ENCODE measurements at regions not wholly inside any gene's neighbourhood (a gene's known extent, or its start where the extent isn't known, plus 50 kb on each side); places are given as distances from the start of the nearest gene placed in this dataset.

DNA sequence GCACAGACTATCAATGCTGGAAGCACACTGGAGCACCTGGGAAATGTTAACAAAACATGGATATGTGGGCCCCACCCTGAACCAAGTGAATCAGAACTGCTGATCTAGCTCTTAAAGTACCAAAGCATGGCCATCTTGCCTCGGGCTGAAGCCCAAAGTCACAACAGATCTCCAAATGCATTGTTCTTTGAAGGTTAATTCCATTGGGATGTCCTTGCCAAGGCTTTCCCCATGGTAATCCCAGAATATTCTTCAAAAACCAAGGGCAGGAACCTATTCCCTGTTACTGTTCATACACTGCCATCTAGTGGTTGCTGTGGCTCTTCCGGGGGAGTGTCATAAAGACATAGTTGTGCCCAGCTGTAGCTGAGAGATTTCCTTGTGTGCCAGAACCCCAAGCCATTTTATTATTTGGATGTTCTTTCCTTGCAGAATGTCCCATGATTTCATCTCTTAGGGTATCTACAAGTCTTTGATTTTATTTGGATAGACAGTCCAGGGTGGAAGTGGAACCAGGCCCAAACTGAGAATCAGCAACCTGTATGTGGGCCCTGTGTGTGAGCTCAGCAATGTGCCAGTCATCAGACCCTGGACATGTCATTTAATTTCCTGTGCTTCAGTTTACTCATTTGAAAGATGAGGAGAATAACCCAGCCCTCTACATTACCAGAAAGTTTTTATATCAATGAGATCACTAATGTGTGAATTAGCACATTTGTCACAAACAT is 290.0 kb downstream of the ACTL7B start:
- Histone ChIP-seq H3K27ac (ENCODE audit: low read depth in 1 of 2, low read length in 2 of 2) (no peak overlapping the region), H3K9me3 (ENCODE audit: control insufficient read depth, low read length) (no peaks in the 10 kb centered on the region), H3K27me3 (ENCODE audit: control insufficient read depth in 1 of 2, insufficient read depth in 2 of 2, low read length in 1 of 2) (no peaks in the 10 kb centered on the region), H3K4me1 (ENCODE audit: control insufficient read depth in 1 of 2, insufficient read depth in 2 of 2, low read length in 2 of 2) (no peaks in the 10 kb centered on the region), H3K4me3 (ENCODE audit: low read length in 2 of 2) (no peak overlapping the region), H3K36me3 (ENCODE audit: control insufficient read depth in 1 of 2, insufficient read depth in 2 of 2, low read length in 1 of 2) (no peaks in the 10 kb centered on the region)
- 5 to 8% methylated on average over 2 of the region's 2 CpGs for WGBS, 2 donors
- ATAC-seq (ENCODE audit: low FRiP score) (peak; percentile 89), DNase-seq (peak in 1 of 2 donors; percentile 53)
- intact Hi-C loops (cut with DNase I): loop anchor here (1.0 to 10.0 kb wide), 6 partner anchors 151 to 1101 kb away; partner anchors contain the start of gene KLF4 (in 1 of the 2)

DNA sequence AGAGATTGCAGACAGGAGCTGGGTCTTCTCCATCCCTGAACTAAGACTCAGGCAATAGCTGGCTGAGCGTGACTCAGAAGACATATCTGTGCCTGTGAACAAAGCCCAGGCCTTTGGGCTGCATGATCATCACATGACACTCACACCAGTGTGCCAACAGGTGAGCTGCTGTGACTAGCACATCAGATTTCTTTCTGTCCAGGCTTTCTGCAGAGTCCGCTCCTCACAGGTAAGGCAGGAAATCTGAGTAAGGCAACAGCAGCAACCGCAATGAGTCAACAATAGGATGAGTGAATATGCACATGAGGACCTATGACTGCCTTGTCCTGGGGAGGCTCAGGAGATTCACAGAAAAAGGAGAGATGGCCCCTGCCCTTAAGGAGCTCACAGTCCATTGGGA is 293.6 kb downstream of the ACTL7B start:
- DNase-seq (no peak), ATAC-seq (ENCODE audit: low FRiP score) (no peak)
- intact Hi-C loops (cut with DNase I): loop anchor here (5.0 to 10.0 kb wide), 3 partner anchors 145 to 203 kb away; no protein-coding TSS in a partner anchor

DNA sequence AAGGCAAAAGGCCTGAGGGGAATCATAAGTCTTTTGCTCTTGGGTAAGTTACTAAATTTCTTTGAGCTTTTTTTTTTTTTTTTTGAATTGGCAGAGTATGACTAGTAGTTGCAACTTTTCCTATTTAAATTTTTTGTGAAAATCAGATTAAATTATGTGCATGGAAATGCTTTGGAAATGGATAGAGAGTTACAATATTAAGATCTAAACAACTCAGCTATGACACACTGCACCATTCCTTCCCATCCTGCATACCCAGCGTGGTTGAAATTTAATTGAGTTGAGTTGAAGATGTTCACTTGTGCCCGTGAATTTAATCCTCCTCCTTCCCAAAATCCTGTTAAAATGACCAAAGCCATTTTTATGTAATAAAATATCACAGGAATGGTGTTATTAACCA is 296.4 kb downstream of the ACTL7B start:
- H3K9me3 ChIP-seq (ENCODE audit: control insufficient read depth, low read length): no peaks in the 10 kb centered on the region
- no peaks in the 10 kb centered on the region for H3K27me3 ChIP-seq (ENCODE audit: control insufficient read depth in 1 of 2, insufficient read depth in 2 of 2, low read length in 1 of 2)
- no peak overlapping the region for H3K27ac ChIP-seq (ENCODE audit: low read depth in 1 of 2, low read length in 2 of 2)
- H3K4me1 ChIP-seq (ENCODE audit: control insufficient read depth in 1 of 2, insufficient read depth in 2 of 2, low read length in 2 of 2): no peaks in the 10 kb centered on the region
- no peak overlapping the region for H3K4me3 ChIP-seq (ENCODE audit: low read length in 2 of 2)
- intact Hi-C loops (cut with DNase I): no loop called here
- DNase-seq (no peak), ATAC-seq (ENCODE audit: low FRiP score) (no peak)
- H3K36me3 ChIP-seq (ENCODE audit: control insufficient read depth in 1 of 2, insufficient read depth in 2 of 2, low read length in 1 of 2): no peaks in the 10 kb centered on the region
- 70 to 91% methylated on average over 2 of the region's 2 CpGs for WGBS, 2 donors

More for the DNA sequence above, 293.6 kb downstream of the ACTL7B start:
- H3K4me3 ChIP-seq (ENCODE audit: low read length in 2 of 2): no peak overlapping the region
- no peaks in the 10 kb centered on the region for H3K27me3 ChIP-seq (ENCODE audit: control insufficient read depth in 1 of 2, insufficient read depth in 2 of 2, low read length in 1 of 2)
- WGBS, 2 donors: 96% methylated on average over 3 of the region's 3 CpGs
- no peaks in the 10 kb centered on the region for H3K36me3 ChIP-seq (ENCODE audit: control insufficient read depth in 1 of 2, insufficient read depth in 2 of 2, low read length in 1 of 2)
- H3K27ac ChIP-seq (ENCODE audit: low read depth in 1 of 2, low read length in 2 of 2): no peak overlapping the region
- H3K4me1 ChIP-seq (ENCODE audit: control insufficient read depth in 1 of 2, insufficient read depth in 2 of 2, low read length in 2 of 2): no peaks in the 10 kb centered on the region
- H3K9me3 ChIP-seq (ENCODE audit: control insufficient read depth, low read length): no peaks in the 10 kb centered on the region

DNA sequence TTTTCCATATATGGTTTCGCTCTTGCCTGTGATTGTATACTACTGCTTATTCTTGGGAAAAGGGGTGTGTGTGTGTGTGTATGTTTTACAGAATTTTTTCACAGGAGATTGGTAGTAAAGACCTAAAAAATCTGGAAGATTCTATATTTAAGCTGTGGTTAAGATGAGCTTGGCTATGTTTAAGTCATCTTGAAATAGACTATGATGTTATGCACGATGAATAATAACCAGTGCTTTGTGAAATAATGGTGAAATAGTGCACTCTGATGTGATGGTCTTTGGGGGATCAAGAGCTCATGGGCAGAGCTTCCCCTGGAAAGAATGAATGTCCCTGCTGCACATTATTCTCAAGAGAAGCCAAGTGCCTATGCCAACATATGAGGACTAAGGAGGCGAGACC is 301.0 kb downstream of the ACTL7B start:
- Histone ChIP-seq H3K36me3 (ENCODE audit: control insufficient read depth in 1 of 2, insufficient read depth in 2 of 2, low read length in 1 of 2) (no peaks in the 10 kb centered on the region), H3K27ac (ENCODE audit: low read depth in 1 of 2, low read length in 2 of 2) (no peak overlapping the region), H3K4me1 (ENCODE audit: control insufficient read depth in 1 of 2, insufficient read depth in 2 of 2, low read length in 2 of 2) (no peaks in the 10 kb centered on the region), H3K4me3 (ENCODE audit: low read length in 2 of 2) (no peak overlapping the region), H3K27me3 (ENCODE audit: control insufficient read depth in 1 of 2, insufficient read depth in 2 of 2, low read length in 1 of 2) (no peaks in the 10 kb centered on the region), H3K9me3 (ENCODE audit: control insufficient read depth, low read length) (no peaks in the 10 kb centered on the region)
- ATAC-seq (ENCODE audit: low FRiP score): no peak
- intact Hi-C loops (cut with DNase I): no loop called here
- 91 to 94% methylated on average over 3 of the region's 3 CpGs for WGBS, 2 donors
- no peak for DNase-seq

DNA sequence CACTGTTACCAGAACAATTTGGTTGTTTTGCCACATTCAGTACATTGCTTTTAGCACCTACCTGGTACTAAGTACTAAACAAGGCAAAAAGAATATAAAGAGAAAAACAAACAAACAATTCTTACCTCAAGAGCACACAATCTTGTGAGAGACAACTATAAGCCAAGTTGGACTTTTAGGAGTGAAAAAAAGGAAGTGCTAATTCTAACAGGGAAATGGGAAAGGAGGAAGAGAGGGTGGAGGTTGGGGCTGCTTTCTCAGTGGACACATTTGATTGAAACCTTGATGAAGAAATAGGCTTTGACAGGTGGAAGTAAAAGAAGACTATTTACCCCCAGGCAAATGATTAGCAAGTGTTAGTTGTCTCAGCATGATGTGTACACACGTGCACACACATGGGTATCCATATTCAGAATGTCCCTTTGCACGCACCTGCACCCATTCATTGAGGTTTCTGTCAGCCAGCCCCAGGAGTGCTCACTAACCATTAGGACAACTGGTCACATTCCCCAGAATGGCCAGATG is 302.6 kb downstream of the ACTL7B start:
- ATAC-seq (ENCODE audit: low FRiP score) (no peak), DNase-seq (no peak)
- Histone ChIP-seq H3K27ac (ENCODE audit: low read depth in 1 of 2, low read length in 2 of 2) (no peak overlapping the region), H3K36me3 (ENCODE audit: control insufficient read depth in 1 of 2, insufficient read depth in 2 of 2, low read length in 1 of 2) (no peaks in the 10 kb centered on the region), H3K27me3 (ENCODE audit: control insufficient read depth in 1 of 2, insufficient read depth in 2 of 2, low read length in 1 of 2) (no peaks in the 10 kb centered on the region), H3K9me3 (ENCODE audit: control insufficient read depth, low read length) (no peaks in the 10 kb centered on the region), H3K4me3 (ENCODE audit: low read length in 2 of 2) (no peak overlapping the region), H3K4me1 (ENCODE audit: control insufficient read depth in 1 of 2, insufficient read depth in 2 of 2, low read length in 2 of 2) (no peaks in the 10 kb centered on the region)
- intact Hi-C loops (cut with DNase I): no loop called here
- WGBS, 2 donors: 95 to 98% methylated on average over 2 of the region's 2 CpGs

DNA sequence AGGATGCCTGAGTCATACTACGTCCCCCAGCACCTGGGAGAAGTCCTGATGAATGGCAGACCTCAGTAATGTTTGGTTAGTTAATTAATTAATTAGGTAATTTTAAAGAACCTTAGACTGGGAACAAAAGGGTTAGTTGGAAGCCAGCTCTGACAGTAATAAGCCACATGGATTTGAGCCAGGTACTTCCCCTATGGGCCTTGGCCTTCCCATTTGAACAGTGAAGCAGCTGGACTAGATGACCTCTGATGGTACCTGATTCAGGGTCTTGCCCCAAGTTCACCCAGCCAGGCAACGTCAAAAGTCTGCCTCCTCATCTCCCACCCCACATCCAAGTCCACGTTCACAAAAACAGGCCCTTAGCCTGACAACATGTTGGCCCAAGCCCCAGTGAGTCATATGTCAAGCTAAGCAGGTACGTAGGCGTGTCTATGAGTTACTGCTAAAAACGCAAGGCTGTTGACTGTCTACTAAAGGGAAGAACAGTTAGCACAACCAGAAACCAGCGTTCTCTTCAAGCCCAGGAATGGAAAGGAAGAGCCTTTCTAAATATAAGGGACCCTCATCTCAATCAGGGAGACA is 303.2 kb downstream of the ACTL7B start:
- intact Hi-C loops (cut with DNase I): no loop called here
- Histone ChIP-seq H3K27ac (ENCODE audit: low read depth in 1 of 2, low read length in 2 of 2) (no peak overlapping the region), H3K36me3 (ENCODE audit: control insufficient read depth in 1 of 2, insufficient read depth in 2 of 2, low read length in 1 of 2) (no peaks in the 10 kb centered on the region), H3K4me1 (ENCODE audit: control insufficient read depth in 1 of 2, insufficient read depth in 2 of 2, low read length in 2 of 2) (no peaks in the 10 kb centered on the region), H3K9me3 (ENCODE audit: control insufficient read depth, low read length) (no peaks in the 10 kb centered on the region), H3K4me3 (ENCODE audit: low read length in 2 of 2) (no peak overlapping the region), H3K27me3 (ENCODE audit: control insufficient read depth in 1 of 2, insufficient read depth in 2 of 2, low read length in 1 of 2) (no peaks in the 10 kb centered on the region)
- no peak for ATAC-seq (ENCODE audit: low FRiP score)
- no peak for DNase-seq
- 68 to 72% methylated on average over 7 of the region's 7 CpGs for WGBS, 2 donors

DNA sequence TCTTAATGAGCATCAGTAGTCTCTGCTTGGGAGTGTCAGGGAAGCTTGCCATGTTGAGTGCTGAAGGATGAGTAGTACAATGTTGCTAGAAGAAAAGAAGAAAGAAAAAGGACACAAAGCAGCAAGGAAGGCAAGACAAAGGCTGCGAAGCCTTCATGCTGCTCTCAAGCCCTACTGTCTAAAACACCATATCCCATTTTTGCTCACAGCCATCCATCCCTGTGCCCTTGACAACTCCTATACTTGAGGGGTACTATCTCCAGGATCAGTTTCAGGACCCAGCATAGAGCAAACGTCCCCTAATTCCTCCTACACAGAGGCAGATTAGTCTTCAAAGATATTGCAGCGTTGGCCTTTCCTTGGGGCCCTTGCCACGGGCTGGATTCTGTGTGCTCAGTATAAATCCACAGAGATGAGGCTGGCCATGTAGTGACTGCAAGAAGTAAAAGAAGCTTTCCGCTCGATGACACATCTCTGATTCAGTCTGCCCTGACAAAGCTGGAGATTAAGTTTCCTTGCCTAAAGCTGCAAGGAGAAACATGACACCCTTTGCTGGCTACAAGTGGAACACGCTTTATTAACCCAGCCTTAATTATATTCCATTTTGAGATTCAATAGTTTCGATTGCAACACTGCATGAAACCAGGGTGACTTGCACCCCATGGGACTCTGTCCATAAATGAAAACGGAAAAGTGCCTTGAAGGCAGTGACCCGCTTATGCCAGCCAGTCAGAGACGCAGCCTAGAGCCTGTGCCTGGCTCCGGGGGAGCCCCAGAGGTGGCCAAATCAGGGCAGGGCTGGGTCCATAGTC is 304.6 kb downstream of the ACTL7B start:
- DNase-seq (no peak), ATAC-seq (ENCODE audit: low FRiP score) (peak; percentile 68)
- no peaks in the 10 kb centered on the region for H3K36me3 ChIP-seq (ENCODE audit: control insufficient read depth in 1 of 2, insufficient read depth in 2 of 2, low read length in 1 of 2)
- H3K27ac ChIP-seq (ENCODE audit: low read depth in 1 of 2, low read length in 2 of 2): no peak overlapping the region
- H3K9me3 ChIP-seq (ENCODE audit: control insufficient read depth, low read length): no peaks in the 10 kb centered on the region
- H3K27me3 ChIP-seq (ENCODE audit: control insufficient read depth in 1 of 2, insufficient read depth in 2 of 2, low read length in 1 of 2): no peaks in the 10 kb centered on the region
- 62 to 63% methylated on average over 12 of the region's 12 CpGs for WGBS, 2 donors
- intact Hi-C loops (cut with DNase I): no loop called here
- no peak overlapping the region for H3K4me3 ChIP-seq (ENCODE audit: low read length in 2 of 2)
- H3K4me1 ChIP-seq (ENCODE audit: control insufficient read depth in 1 of 2, insufficient read depth in 2 of 2, low read length in 2 of 2): no peaks in the 10 kb centered on the region

DNA sequence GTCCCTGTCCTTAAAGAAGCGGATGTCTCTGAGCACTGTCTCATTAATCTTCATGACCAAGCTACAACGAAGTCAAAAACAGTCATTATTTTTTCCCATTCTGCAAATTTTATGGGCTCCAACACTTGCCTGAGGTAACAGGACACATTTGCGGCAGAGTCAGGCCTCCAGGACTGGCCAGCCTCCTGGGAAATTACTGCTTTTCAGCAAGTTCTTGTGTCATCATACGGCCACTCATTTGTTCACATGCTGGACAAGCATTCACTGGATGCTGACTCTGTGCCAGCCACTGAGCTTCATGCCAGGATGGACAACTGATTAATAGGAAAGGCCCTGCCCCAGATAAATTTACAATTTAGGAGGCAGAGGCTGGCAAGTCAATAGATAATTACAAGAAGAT is 305.7 kb downstream of the ACTL7B start:
- H3K4me3 ChIP-seq (ENCODE audit: low read length in 2 of 2): no peak overlapping the region
- H3K36me3 ChIP-seq (ENCODE audit: control insufficient read depth in 1 of 2, insufficient read depth in 2 of 2, low read length in 1 of 2): no peaks in the 10 kb centered on the region
- ATAC-seq (ENCODE audit: low FRiP score) (no peak), DNase-seq (no peak)
- no peaks in the 10 kb centered on the region for H3K4me1 ChIP-seq (ENCODE audit: control insufficient read depth in 1 of 2, insufficient read depth in 2 of 2, low read length in 2 of 2)
- no peaks in the 10 kb centered on the region for H3K9me3 ChIP-seq (ENCODE audit: control insufficient read depth, low read length)
- no peaks in the 10 kb centered on the region for H3K27me3 ChIP-seq (ENCODE audit: control insufficient read depth in 1 of 2, insufficient read depth in 2 of 2, low read length in 1 of 2)
- intact Hi-C loops (cut with DNase I): no loop called here
- H3K27ac ChIP-seq (ENCODE audit: low read depth in 1 of 2, low read length in 2 of 2): no peak overlapping the region
- WGBS, 2 donors: 68 to 76% methylated on average over 4 of the region's 4 CpGs
